Fibroblast of peridontal ligament (primary cell): ENCODE measurements at regions not wholly inside any gene's neighbourhood (a gene's known extent, or its start where the extent isn't known, plus 50 kb on each side); places are given as distances from the start of the nearest gene placed in this dataset.
"Not testable (repeated sequence)": the region's sequence is repeated elsewhere in the genome, so short reads cannot be mapped to it uniquely, and the experiment has no call there.

Source experiments
- DNase-seq: peaks from one replicate; pipeline ENCODE4 v3.0.0-alpha.2; 2010; ENCODE audit errors: extremely low read depth

GRCh38 chr7:27412164-27412563 is 169.6 kb downstream of the EVX1 start:
- no peak for DNase-seq

DNA sequence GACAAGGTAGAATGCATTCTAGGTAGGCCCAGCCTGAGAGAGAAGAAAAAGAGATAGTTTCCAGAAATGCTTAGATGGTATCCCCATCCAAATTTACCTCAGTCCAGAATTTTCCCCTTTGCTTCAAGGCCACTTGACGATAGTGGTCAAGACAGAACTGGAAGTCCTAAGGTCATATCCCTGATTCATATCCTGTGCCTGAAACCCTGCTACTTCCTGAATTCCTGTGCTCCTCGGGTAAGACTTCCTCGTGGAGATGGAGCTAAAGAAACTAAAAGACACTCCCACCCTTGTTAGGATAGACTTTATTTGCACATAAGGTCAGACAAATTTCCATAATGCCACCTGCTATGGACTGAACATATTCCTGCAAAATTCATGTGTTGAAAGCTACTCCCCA is 175.9 kb downstream of the EVX1 start:
- DNase-seq = no peak

GRCh38 chr7:27419581-27420177 is 177.1 kb downstream of the EVX1 start:
- peak; percentile 23 for DNase-seq

GRCh38 chr7:27420702-27421101 is 178.1 kb downstream of the EVX1 start:
- no peak for DNase-seq

GRCh38 chr7:27423290-27423689 is 180.7 kb downstream of the EVX1 start:
- DNase-seq = no peak

GRCh38 chr7:27423821-27424220 is 181.2 kb downstream of the EVX1 start:
- no peak for DNase-seq

- no peak for DNase-seq
Measured at GRCh38 chr7:27424231-27424630, 181.6 kb downstream of the EVX1 start.

DNA sequence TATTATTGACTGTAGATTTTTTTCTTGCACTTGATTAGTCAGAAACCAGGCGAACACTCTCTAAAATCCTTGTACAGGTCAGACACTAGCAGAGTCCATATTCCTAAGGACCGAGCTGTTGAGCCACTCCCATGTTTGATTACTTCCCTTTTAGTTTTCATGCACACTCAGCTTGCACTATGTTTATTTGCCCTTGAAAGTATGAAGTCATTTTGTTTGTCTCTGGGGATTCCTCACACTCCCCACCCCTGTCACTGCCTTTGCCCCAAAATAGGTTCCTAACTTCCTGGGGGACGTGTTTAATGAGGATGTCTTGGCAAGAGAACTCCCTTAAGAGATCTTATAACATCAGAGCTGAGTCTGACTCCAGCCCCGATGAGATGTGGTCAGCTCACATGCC is 182.1 kb downstream of the EVX1 start:
- no peak for DNase-seq

- DNase-seq = no peak
Measured at GRCh38 chr7:27427416-27427815, 184.8 kb downstream of the EVX1 start.

GRCh38 chr7:27430105-27430504 is 187.5 kb downstream of the EVX1 start:
- DNase-seq = no peak

GRCh38 chr7:27431465-27431864 is 188.9 kb downstream of the EVX1 start:
- DNase-seq = no peak

DNA sequence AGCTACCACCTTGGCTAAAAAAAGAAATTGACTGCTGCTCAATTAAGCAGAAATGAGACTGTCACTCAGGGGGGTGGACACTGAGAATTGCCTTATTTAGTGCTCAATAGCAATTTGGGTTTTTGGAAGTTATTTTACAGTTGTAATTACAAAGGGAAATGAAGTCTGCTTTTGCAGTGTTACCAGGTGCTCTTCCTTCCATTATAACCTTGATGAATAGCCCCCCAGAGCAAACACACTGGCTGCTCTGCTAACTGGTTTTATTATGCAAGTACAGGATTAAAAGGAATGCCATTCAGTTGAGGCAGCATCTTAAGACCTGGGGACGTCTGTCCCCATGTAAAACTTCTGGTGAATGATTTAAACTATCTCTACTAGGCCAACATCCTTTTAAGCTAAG is 191.0 kb downstream of the EVX1 start:
- DNase-seq = no peak

DNA sequence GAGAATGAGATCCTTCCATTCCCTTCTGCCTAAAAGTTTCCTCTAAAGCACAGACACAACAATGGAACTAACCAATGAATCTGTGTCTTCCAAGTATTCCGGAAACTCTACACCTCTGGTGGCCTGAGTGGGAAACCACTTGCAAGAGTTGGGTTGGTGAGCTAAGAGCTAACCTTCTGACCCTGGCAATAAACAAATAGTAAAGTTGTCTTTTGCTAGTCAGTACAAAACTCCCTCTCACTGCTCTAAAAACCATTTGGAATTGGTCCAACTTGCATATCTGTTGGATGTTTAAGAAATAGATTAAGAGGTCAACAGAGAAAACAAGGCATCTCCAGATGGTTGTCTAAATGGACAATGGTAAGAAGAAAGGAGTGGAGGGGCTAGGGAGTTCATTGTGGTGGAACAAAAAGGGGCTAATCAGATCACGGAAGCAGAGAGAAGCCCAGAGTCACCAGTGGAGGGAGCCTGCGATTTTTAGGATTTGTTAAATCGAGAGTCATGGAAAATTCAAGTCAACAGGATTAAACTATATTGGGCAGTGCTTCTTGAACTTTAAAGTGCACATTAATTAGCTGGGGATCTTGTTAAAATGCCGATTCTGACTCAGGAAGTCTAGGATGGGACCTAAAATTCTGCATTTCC is 192.3 kb downstream of the EVX1 start:
- peak; percentile 8 for DNase-seq

DNA sequence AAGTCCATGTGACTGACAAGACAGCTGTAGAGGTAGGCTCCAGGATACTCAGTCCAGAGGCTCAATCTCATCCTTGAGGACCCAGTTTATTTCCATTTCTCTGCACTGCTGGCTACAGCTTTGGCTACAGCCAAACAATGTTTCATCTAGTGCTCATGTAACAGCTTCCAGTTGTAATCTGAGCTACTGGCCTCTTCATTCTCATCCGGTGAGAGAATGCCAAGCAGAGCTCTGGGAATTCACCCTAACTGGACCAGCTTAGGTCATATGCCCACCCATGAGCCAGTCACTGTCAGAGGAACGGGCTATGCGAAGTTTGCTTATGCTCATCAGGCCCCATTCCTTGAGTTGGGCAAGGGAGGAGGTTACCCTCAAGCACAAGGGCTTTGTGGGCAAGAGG is 192.9 kb downstream of the EVX1 start:
- peak; percentile 30 for DNase-seq

DNA sequence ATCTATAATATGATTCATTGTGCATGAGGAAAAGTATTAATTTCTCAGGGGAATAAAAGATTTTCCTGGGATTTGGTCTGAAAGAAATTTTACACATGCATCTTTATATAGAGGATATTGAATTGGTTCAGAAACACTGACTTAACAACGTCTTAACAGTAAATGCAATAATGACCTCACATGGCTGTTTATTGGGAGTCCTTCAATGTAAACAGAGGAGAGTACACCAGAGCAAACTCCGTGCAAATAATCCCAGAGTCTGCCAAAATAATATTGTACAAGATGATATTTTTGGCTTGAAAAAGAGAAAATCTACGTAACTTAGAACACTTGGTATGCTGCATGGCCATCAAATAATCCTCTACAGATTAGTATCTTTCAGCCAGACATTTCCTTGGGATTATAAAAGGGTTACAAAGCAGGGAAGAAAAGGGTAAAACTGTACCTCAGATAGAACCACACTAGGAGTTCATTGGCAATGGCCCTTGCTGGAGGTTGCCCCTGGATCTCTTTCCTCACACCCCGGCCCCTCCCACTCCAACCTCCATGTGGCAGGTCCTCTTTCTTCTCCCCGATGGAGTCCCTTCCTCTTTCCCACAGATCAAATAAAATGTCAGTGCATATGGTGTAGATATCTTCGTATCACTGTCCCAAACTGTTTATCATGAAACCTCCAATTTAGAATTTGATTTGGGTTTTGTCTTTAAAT is 196.4 kb downstream of the EVX1 start:
- DNase-seq = no peak

DNA sequence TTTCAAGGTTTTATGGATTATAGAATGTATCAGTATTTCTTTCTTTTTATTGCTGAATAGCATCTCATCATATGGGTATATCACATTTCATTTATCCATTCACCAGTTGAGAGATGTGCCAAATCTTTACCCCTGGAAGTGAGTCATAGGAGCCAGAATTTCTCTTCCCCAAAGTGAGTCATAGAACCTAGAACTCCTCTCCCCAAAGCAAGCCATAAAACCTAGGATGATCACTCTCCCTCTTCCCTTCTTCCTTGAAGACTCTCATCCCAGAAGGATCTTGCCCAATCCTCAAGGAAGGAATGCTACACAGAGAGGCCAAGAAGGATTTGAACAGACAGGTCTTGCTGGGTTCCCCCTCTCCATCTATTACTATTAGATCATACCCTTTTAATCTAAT is 199.9 kb downstream of the EVX1 start:
- DNase-seq = peak; percentile 39

DNA sequence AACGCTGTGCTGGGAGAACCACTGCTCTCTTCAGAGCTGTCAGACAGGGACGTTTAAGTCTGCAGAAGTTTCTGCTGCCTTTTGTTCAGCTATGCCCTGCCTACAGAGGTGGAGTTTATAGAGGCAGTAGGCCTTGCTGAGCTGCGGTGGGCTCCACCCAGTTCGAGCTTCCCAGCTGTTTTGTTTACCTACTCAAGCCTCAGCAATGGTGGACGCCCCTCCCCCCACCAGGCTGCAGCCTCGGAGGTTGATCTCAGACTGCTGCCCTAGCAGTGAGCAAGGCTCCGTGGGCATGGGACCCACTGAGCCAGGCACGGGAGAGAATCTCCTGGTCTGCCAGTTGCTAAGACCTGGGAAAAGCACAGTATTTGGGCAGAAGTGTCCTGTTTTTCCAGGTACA is 206.4 kb downstream of the EVX1 start:
- DNase-seq = not testable (repeated sequence)

GRCh38 chr7:27453702-27454405 is 208.8 kb downstream of the HIBADH start:
- peak; percentile 24 for DNase-seq

- DNase-seq = not testable (repeated sequence)
Measured at GRCh38 chr7:27457120-27457519, 205.6 kb downstream of the HIBADH start.

GRCh38 chr7:27457603-27458565 is 204.8 kb downstream of the HIBADH start:
- not testable (repeated sequence) for DNase-seq

GRCh38 chr7:27459021-27459730 is 203.5 kb downstream of the HIBADH start:
- no peak for DNase-seq
